Upper lobe of left lung (tissue), 4 donors: ENCODE measurements at regions not wholly inside any gene's neighbourhood (a gene's known extent, or its start where the extent isn't known, plus 50 kb on each side); places are given as distances from the start of the nearest gene placed in this dataset.

ENCODE experiments used
- CTCF ChIP-seq, 6 experiments: fragments of 450-650 bp in 4 of 6; fragments of 200-600 bp in 2 of 6; sonication (generic) in 2 of 6; IDR thresholded peaks; one replicate each; pipeline ENCODE4 v1.5.1; 2016 to 2019; ENCODE audit warnings: antibody characterized with exemption in 6 of 6
- EP300 ChIP-seq, 4 donors: sonication (generic); formaldehyde crosslinking; IDR thresholded peaks; one replicate each; pipeline ENCODE4 v1.5.1; 2017; ENCODE audit warnings: antibody characterized with exemption in 4 of 4, control low read depth in 2 of 4
- POLR2A ChIP-seq, 4 donors: fragments of 450-650 bp; IDR thresholded peaks; one replicate each; pipeline ENCODE4 v1.5.1; 2016 to 2017; ENCODE audit warnings: antibody characterized with exemption in 4 of 4, mild to moderate bottlenecking in 2 of 4

GRCh38 chr6:15953152-15953880 is 175.6 kb upstream of the MYLIP start:
- TF ChIP-seq CTCF (IDR thresholded peaks at IDR 0.05) (no peak), EP300 (IDR thresholded peaks at IDR 0.05) (no peak), POLR2A (IDR thresholded peaks at IDR 0.05) (no peak)
